ENCODE measurements at regions not wholly inside any gene's neighbourhood (a gene's known extent, or its start where the extent isn't known, plus 50 kb on each side); places are given as distances from the start of the nearest gene placed in this dataset.
"Not testable (repeated sequence)": the region's sequence is repeated elsewhere in the genome, so short reads cannot be mapped to it uniquely, and the experiment has no call there.

- DNase-seq, result peak; percentile 6
These were observed 754.6 kb upstream of the AGA start for GRCh38 chr4:178196751-178197374.

GRCh38 chr4:178198691-178199090, 756.5 kb upstream of the AGA start:
- DNase-seq, result peak; percentile 43

- DNase-seq, result no peak
These were observed 760.2 kb upstream of the AGA start for GRCh38 chr4:178202422-178202821.

- peak; percentile 28 for DNase-seq
These were observed 763.6 kb upstream of the AGA start for GRCh38 chr4:178205826-178206225.

GRCh38 chr4:178215309-178215708, 773.1 kb upstream of the AGA start:
- no peak for DNase-seq

- no peak for DNase-seq
These were observed 773.5 kb upstream of the AGA start for GRCh38 chr4:178215763-178216162.

GRCh38 chr4:178226421-178226820, 784.2 kb upstream of the AGA start:
- DNase-seq, result not testable (repeated sequence)

- peak; percentile 1 for DNase-seq
These were observed 791.7 kb upstream of the AGA start for GRCh38 chr4:178233906-178234305.

- DNase-seq, result no peak
These were observed 798.7 kb upstream of the AGA start for GRCh38 chr4:178240891-178241290.

GRCh38 chr4:178241601-178242118, 799.4 kb upstream of the AGA start:
- DNase-seq, result no peak

- DNase-seq, result no peak
These were observed 800.4 kb upstream of the AGA start for GRCh38 chr4:178242655-178243054.

GRCh38 chr4:178244785-178245184, 802.5 kb upstream of the AGA start:
- DNase-seq, result no peak

- DNase-seq, result no peak
These were observed 812.9 kb upstream of the AGA start for GRCh38 chr4:178255172-178255571.

GRCh38 chr4:178258603-178259002, 816.4 kb upstream of the AGA start:
- no peak for DNase-seq

GRCh38 chr4:178259566-178259965, 817.3 kb upstream of the AGA start:
- no peak for DNase-seq

- no peak for DNase-seq
These were observed 821.8 kb upstream of the AGA start for GRCh38 chr4:178264001-178264400.

GRCh38 chr4:178271386-178271785, 829.1 kb upstream of the AGA start:
- DNase-seq, result no peak

- DNase-seq, result no peak
These were observed 830.9 kb upstream of the AGA start for GRCh38 chr4:178273168-178273567.

GRCh38 chr4:178275671-178276360, 833.6 kb upstream of the AGA start:
- no peak for DNase-seq

- DNase-seq, result no peak
These were observed 838.1 kb upstream of the AGA start for GRCh38 chr4:178280362-178280761.

- no peak for DNase-seq
These were observed 846.2 kb upstream of the AGA start for GRCh38 chr4:178288462-178288861.

GRCh38 chr4:178293601-178294000, 851.4 kb upstream of the AGA start:
- DNase-seq, result no peak

- DNase-seq, result no peak
These were observed 854.4 kb upstream of the AGA start for GRCh38 chr4:178296669-178297068.

GRCh38 chr4:178306565-178306964, 864.3 kb upstream of the AGA start:
- DNase-seq, result peak; percentile 30

- no peak for DNase-seq
These were observed 867.7 kb upstream of the AGA start for GRCh38 chr4:178309890-178310289.
